ENCODE measurements at regions not wholly inside any gene's neighbourhood (a gene's known extent, or its start where the extent isn't known, plus 50 kb on each side); places are given as distances from the start of the nearest gene placed in this dataset.
A peak's percentile ranks its signal among the peaks of the same experiment; 100 is the strongest.

DNA sequence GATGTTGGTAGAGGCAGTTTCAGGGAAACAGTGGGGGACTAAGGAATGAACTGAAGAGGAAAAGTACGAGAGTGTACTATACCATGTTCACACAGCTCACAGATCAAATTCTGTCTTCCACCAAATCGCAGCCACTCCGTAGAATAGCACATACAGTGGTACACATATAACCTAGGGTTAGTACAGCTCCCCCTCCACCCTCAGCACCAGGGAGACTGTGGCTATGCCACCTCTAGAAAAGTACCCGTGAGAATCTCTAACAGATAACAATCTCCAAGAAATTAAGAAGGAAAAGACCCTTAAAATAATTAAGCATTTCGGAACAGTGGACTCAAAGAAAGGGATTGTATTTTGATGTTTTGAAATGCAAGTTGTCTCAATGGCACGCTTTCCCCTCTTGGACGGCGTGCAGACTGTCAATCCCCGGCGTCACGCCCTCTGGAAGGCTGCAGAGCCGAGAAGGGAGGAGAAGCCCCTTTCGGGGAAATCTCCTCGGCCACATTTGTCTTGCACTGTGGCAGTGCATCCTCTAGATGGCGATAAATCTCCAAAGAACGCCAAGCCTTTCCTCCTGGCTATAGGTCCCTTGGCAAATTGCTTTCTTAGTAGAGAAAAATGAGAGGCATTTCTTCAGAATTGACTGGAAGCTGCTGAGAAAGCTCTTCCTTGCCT, 345.0 kb downstream of the REEP3 start:
- no peak for DNase-seq

DNA sequence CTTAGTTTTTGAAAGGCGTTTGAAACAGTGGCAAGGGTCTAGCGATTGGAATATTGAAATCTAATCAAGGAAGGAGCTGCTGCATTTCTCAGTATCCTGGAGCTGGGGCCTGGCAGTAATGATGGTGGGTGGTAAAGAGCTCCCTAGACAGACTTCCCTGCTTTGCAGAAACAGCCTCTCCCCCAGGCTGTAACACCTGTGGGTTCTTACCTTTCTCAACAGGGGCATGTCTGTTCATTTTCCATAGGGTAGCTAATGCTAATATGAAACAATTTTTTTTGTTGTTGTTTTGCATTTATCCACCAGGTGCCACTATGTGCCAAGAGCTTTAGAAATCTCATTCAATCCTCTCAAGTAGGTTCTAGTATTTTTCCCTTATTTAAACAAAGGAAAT, 345.5 kb downstream of the REEP3 start:
- no peak for DNase-seq

DNA sequence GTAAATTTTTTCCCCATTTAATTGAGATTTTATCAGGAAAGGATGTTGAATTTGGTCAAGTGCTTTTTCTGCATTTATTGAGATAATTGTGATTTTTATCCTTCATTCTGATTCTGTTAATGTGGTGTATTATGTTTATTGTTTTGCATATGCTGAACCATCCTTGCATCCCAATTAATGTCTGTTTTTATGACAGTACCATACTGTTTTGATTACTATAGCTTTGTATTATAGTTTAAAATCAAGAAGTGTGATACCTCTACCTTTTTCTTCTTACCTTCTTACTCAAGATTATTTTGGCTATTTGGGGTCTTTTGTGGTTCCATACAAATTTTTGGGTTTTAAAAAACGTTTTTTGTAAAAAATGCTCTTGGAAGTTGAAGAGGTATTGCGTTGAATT, 357.2 kb downstream of the REEP3 start:
- DNase-seq: no peak

DNA sequence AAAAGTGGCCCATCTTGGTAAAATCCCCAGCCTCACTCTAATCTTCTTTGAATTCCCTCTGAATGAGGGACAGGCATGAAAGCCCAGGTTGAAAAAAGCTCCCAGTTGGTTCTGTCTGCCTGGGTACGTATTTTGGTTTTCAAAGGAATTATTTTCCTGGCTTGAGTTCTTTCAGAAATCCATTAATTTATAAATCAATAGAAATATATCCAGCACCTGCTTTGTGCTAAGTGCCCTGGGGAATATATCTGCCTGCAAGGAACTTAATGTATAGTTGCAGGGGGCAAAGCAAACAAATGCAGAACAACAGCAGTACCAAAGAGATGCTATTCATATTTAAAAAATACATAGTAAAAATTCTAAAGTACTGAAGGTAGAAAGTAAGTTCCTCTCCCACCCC, 362.7 kb downstream of the REEP3 start:
- no peak for DNase-seq

DNA sequence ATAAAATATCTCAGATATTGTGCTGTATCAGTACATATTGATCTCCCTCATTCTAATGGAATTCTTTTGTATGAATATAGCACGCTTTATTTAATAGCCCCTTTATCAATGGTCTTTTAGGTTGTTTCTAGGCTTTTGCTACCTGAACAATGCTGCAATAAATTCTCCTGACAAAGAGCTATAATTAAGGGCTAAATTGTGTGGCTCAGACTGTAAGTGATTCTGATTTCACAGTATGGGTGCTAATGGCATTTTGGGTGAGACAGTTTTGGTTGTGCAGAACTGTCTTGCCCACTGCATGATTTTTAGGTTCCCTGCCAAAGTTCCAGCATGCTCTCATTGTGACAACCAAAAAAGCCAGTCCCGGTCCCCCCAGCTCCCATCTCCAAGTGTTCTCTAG, 363.2 kb downstream of the REEP3 start:
- no peak for DNase-seq

DNA sequence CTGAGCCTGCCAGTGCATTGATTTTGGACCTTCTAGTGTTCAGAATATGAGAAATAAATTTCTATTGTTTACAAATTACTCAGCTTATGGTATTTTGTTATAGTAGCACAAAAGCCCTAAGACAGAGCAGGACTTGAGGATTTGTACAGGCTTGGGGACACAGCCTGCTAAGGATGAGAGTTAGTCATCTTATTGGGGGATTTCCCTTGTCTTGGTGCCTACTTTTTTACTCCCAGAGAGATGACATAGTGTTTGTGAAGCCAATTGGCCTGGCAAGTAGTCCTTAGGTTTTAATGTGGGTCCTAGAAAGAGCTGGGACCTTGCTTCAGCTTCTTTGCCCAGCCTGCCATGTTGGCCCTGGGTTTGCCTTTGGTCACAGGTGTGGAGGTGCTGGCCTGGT, 364.0 kb downstream of the REEP3 start:
- no peak for DNase-seq

DNA sequence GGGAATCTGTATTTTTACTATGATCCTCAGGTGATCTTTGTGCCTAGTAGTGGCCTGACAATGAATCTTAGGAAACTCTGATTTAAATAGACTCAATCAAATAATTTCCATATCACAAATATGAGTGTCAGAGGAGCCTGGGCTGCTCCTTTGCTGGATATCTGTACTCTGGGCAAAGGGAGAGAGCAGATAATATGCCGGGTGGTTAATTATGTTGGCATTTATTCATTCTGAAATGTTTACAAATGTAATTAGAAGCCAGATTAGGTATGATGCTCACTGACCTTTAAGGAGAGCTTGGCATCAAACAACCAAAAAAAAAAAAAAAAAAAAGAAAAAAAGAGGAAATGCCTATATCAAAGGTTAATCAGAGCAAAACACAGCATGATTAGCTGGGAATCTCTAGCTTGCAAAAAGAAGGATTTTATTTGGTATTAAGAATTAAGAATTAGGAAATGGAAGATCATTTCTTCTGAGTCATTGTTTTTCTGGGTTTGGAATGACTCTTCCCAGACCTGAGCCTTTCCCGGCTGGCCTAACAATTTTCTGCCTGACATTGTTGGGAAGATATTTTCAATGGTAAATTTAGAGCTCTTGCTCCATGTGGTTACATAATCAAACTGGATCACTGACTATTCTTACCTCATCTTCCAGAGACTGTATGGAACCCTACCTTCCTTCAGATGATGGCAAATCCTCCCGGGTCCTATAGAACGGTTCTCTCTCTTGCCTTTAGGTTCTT, 365.3 kb downstream of the REEP3 start:
- no peak for DNase-seq

DNA sequence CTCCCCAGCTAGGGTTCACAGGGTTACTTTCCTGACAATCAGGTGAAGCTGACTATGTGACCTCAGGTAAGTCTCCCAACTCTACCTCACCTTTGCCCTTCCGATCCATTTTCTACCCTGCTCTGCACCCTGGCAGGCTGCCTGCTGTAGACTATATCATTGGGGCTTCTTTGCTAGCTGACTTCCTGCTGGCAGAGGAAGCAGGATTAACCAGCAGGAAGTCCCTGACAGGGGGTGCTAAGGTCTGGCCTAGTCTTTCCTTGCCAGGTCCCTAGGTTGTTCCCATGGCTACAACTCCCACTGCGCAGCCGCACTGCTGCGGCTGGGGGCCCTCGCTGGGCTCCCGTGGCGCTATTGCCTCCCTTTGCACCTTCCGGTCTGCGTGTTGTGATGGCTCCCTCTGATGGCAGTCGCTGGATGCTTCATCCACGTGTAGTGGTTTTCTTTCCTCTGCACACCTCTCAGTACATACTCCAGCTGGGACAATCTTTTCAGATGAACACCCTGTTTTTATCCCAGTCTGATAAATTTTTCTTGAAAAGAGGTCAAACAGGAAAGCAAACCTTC, 365.9 kb downstream of the REEP3 start:
- DNase-seq: no peak

DNA sequence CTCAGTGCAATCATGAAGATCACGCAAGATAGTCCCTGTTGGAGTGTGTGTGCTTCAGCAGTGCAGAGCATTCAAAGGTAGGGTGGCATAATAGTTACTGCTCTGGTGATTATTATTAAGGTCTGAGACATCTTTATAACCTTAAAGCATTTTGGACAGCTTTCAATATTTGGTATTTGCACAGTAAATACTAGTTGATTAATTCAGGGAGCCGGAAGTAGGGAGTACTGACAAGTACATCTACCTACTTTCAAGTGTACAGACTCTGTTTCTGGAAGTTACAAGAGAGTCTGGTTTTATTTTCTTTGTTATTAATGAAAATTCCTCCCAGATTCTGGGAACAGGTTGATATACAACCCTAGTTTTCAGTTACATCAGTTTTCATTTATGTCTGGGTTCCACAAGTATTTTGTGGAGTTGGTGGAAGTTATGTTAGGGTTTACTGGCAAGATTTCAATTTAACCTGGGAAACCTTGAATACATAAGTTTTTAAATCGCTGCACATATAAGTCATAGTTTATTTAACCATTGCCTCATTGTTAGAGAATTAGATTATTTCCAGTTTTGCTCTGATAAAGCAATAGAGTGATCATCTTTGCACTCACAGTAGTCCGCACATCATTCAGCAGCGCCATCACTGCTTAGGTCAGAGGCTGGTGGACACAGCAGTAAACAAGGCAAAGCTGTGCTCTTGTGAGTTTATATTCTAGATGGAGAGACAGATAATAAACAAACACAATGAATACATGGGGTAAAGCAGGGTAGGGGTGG, 366.6 kb downstream of the REEP3 start:
- DNase-seq: no peak

DNA sequence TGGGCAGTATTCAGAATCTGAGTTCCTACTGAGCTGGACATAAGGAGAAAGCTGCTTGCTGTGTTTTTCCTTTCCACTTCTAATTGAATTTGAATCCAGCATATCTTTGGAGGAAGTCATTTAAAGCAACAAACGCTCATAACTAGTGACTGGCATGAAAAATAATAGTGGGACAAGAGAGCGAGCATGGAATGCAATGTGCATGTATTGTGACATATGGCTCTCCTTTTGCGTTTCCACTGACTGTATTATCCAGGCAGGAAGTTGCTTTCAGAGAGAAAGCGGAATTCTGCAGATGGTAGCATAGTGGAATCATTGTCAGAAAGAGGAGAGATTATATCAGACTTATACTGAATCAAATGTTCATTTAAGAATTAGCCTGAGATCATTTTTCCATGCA, 368.6 kb downstream of the REEP3 start:
- DNase-seq: no peak

DNA sequence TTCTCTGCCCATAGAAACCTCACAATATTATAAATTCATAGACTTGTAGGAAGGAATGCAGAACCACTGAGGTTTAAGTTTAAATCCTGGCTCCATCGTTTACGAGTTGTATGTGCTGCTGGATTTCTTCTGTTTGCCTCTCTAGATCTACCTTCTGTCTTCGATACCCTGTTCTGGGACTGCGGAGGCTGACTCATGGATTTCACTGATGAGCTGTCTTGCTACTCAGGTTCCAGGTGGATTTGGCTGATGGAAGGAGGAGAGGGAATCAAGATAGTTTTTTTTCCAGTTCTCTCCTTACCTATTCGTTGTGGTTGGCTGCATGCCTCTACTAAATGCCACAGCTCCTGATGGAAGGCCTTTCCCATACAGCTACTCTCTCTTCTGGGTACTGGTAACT, 375.8 kb downstream of the REEP3 start:
- no peak for DNase-seq

DNA sequence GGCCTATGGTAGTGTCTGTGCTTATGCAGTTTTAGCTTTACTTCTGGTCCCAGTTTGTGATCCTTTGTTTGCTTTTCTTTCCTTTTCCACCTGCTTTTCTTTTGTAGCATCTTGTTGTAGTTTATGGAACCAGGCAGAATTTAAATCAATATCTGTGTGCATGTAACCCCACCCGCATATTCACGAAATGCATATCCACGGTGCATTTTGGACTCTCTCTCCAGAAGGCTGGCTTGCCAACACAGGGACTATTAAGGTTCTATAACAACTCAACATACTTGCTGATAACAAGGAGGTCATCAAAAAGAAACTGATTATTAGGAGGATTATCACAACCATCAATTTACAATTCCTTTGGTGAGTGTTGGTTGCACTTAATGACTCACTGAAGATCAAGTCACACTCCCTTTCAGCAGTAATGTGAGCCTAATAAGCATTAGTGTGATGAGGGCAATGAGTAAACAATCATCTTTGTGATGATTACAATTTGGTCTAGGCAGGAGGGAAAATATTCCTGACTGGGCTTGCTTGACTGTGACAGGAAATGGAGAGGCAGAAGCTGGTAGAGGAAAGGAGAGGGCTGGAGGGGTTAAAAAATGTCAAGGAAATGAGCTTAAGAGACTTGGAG, 378.6 kb downstream of the REEP3 start:
- no peak for DNase-seq

DNA sequence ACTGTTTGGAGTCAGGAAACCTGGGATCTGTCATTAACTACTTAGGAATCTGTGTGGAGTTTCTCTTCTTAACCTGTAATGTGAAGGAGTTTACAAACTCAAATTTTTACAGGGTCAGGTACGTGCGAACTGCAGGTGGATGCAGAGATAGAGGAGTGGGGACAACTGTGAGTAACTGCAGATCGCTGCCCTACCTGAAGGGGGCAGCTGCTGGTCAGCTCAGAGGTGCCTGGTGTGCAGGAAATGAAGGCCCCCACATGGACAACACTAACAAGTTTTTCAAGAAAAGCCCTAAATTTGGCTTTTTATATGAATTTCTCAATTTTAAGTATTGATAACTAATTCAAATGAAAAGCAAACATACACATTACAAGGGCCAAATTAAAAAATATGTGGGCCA, 380.0 kb downstream of the REEP3 start:
- no peak for DNase-seq

DNA sequence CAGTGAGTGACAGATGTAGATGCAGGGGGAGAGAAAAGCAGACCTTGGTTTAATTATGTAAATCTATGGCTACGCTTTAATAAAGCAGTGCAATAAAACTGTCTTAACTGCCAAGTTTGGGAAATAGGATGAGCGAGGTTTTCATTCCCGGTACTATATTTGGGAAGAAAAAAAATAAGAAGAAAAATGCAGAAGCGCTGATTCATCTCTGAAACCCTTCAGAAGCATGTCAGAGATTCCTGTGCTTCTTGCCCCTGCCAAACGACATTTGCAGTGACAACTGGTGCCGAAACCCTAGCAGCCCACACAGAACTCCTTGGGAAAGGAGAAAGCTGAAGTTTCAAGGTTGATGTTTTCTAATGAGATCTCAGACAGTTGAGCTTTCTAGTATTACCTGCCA, 380.7 kb downstream of the REEP3 start:
- no peak for DNase-seq

DNA sequence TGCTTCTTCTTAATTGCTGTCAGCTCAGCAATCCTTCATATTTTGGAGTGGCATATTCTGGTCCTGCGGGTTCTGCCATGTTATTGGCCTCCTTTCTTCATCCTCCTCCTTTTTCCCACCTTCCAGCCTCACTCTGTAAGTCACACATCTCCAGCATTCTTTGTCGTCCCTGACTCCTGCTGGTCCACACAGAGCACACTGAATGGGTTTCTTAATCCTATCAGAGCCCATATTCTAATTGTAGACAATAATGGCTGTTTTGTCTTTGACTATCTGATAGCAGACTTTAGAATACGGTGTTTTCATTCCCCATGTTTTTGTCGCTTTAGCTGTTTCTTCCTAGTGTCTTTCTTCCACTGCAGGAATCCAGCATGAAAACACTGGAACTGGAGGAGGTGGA, 389.6 kb downstream of the REEP3 start:
- no peak for DNase-seq

DNA sequence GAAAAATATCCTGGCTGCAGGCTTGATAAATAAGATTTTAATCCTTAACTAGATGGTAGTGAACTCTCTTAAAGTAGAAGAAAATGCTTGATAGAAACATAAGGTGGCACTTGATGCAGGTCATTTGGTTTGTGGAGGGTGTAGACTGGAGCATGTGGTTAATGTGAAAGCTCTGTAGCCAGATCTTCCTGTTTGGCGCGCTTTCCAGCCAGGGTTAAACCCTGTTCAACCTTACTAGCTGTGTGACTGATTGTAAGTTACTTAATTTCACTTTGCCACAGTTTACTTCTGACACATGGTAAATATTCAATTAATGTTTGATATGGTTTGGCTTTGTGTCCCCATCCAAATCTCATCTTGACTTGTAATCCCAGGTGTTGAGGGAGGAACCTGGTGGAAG, 394.0 kb downstream of the REEP3 start:
- DNase-seq: no peak

DNA sequence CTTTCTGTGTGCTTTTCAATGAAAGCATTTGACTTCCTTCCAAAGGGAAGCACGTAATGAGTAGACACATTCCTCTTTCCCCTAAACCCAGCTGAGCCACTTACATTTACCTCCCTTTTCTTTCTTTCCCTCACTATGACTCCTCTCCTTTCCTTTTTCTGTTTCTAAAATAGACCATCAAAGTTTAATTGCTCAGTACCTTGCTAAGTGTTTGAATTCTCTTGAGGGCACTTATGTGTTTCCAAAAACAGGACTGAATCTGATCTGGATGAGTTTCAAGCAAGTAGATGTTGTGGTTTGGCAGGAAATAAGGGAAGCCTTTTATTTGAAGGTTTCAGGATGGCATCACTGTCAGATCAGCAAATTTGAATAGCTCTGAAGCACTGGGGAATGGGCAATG, 396.2 kb downstream of the REEP3 start:
- no peak for DNase-seq

DNA sequence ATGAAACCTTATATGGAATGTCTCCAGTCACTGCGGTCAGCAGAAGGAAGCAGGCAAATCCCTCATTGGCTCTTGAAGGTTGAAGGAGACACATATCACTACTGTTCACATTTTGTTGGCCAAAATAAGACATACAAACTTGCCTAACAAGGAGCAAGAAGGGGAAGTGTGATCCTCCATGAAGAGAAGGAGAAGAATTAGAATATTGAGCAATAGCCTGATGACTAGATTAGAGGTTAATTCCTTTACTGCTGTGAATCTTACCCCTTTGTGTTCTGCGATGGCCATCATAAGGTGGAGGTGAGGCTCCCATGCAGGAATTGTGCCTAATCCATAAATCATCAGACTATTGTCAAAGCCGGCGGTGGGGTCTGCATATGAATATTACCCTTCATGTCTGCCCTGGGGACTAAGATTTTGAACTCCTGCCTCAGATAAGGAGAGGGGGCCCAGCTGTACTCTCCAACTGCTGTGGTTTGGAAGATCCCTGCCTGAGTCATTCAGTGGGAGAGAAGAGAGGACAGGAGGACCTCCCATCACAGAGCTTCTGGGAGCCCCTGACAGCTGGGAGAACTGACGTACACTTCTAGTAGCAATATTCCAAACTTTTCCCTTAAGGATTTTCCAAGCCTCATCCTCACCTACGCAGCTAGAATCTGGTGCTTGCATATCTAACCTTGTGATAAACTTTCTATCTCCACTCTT, 398.5 kb downstream of the REEP3 start:
- DNase-seq: no peak

DNA sequence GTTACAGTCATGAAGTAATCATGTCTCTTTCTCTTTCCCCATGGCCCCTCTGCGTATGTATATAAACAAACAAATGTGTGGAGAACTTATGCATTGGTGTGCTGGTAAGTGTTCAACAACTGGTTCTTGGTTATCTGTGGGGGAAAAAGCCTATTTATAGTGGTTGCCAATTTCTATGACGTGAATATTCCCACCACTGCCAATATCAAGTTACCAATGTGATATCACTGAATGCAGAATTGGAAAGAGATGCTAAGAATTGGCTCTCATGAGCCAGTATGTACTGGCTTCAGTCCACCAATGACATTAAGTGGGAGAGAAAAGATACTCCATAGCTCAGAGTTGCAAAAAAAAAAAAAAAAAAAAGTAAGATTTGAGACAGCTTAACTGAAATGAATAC, 399.7 kb downstream of the REEP3 start:
- no peak for DNase-seq

DNA sequence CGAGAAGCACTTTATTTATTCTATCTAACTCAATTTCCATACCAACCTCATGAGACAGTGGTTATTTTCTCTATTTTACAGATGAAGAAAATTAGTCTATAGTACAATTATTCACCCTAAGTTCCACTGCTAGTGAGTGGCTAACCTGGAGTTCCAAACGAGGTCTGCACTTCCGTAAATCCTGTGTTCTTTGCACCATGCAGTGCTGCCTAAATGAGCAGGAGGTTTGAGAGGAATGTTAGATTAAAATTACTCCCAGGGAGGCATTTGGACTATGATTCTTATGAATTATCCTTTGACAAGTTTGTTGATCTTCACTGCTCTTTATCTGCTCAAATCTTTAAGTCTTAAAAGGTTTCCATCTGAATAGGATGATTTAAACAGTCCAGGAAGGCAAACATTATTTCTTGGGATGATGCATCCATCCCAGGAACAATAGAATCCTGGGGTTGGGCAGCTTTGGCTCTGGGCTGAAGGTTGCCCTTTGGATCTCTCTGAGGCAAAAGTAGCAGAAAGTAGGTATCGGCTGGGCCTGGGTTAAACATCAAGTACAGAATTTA, 400.8 kb downstream of the REEP3 start:
- no peak for DNase-seq

DNA sequence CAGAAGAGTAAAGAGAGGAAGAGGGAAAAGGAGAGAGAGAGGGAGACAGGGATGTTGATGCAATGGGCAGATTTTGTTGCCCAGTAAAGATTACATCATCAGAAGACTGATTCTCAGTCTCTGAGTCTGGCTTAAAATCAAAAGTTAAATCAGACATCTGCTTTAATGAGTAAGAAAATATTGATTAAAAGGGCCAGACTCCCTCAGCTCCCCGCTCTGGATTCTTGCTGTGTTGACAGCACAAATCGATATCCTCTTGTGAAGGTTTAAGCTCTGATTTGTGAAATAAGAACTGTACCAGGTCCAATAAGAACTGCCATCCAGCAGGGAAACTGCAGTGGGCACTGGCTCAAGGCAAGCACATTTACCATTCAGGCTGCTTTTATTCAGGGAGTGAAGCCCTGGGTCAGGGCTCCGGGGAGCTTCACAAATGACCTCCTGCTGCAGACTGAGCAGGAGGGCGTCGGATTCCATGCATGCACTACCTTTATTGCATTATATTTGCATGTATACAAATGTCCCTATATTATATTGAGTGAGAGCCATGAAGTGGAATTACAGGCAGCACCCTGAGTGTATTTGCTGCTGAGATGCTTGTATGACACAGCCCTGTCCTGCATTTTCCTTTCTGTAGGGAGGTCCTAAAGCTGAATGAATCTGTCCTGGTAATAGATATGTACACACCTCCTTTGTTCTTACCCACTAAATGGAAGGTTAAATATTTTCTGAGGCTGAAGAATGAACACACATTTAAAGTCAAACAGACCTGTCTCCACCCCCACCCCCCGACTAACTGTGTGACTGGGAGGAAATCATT, 401.5 kb downstream of the REEP3 start:
- DNase-seq: peak; percentile 40
